Hippocampal formation (tissue), 2 donors: ENCODE measurements at regions not wholly inside any gene's neighbourhood (a gene's known extent, or its start where the extent isn't known, plus 50 kb on each side); places are given as distances from the start of the nearest gene placed in this dataset.
A peak's percentile ranks its signal among the peaks of the same experiment; 100 is the strongest.
"Not testable (repeated sequence)": the region's sequence is repeated elsewhere in the genome, so short reads cannot be mapped to it uniquely, and the experiment has no call there.

Experiments
- DNase-seq, 2 donors: peaks; one replicate each; lab custom pipeline; 2025; lab: John Stamatoyannopoulos, UW

GRCh38 chr2:88999365-88999764 lies 307.9 kb downstream of the RPIA start:
- DNase-seq: no peak

GRCh38 chr2:89000235-89000634 lies 308.8 kb downstream of the RPIA start:
- DNase-seq: no peak

- not testable (repeated sequence) for DNase-seq
These were observed 312.8 kb downstream of the RPIA start for GRCh38 chr2:89004238-89004637.

- DNase-seq: not testable (repeated sequence)
These were observed 329.1 kb downstream of the RPIA start for GRCh38 chr2:89020566-89020965.

GRCh38 chr2:89026296-89026695 lies 334.8 kb downstream of the RPIA start:
- not testable (repeated sequence) for DNase-seq

GRCh38 chr2:89027115-89027514 lies 335.6 kb downstream of the RPIA start:
- DNase-seq: not testable (repeated sequence)

GRCh38 chr2:89027536-89027935 lies 336.1 kb downstream of the RPIA start:
- DNase-seq: not testable (repeated sequence)

- not testable (repeated sequence) for DNase-seq
These were observed 337.8 kb downstream of the RPIA start for GRCh38 chr2:89029257-89029656.

GRCh38 chr2:89048138-89049066 lies 356.9 kb downstream of the RPIA start:
- DNase-seq: peak; percentile 15 to 52

- DNase-seq: not testable (repeated sequence)
These were observed 367.1 kb downstream of the RPIA start for GRCh38 chr2:89058616-89059015.

- not testable (repeated sequence) for DNase-seq
These were observed 369.7 kb downstream of the RPIA start for GRCh38 chr2:89061174-89061573.

- not testable (repeated sequence) for DNase-seq
These were observed 385.3 kb downstream of the RPIA start for GRCh38 chr2:89076771-89077170.

- DNase-seq: not testable (repeated sequence)
These were observed 401.4 kb downstream of the RPIA start for GRCh38 chr2:89092911-89093310.

- not testable (repeated sequence) for DNase-seq
These were observed 403.6 kb downstream of the RPIA start for GRCh38 chr2:89095060-89095459.

GRCh38 chr2:89102587-89102986 lies 411.1 kb downstream of the RPIA start:
- DNase-seq: not testable (repeated sequence)

- not testable (repeated sequence) for DNase-seq
These were observed 415.0 kb downstream of the RPIA start for GRCh38 chr2:89106369-89107019.

- not testable (repeated sequence) for DNase-seq
These were observed 421.0 kb downstream of the RPIA start for GRCh38 chr2:89112434-89112833.

- not testable (repeated sequence) for DNase-seq
These were observed 421.8 kb downstream of the RPIA start for GRCh38 chr2:89113286-89113685.

- DNase-seq: not testable (repeated sequence)
These were observed 438.0 kb downstream of the RPIA start for GRCh38 chr2:89129440-89129839.

GRCh38 chr2:89130665-89131308 lies 439.3 kb downstream of the RPIA start:
- not testable (repeated sequence) for DNase-seq

- DNase-seq: not testable (repeated sequence)
These were observed 451.5 kb downstream of the RPIA start for GRCh38 chr2:89142959-89143358.

- DNase-seq: not testable (repeated sequence)
These were observed 453.9 kb downstream of the RPIA start for GRCh38 chr2:89145342-89145741.
